ENCODE measurements at regions not wholly inside any gene's neighbourhood (a gene's known extent, or its start where the extent isn't known, plus 50 kb on each side); places are given as distances from the start of the nearest gene placed in this dataset.

DNA sequence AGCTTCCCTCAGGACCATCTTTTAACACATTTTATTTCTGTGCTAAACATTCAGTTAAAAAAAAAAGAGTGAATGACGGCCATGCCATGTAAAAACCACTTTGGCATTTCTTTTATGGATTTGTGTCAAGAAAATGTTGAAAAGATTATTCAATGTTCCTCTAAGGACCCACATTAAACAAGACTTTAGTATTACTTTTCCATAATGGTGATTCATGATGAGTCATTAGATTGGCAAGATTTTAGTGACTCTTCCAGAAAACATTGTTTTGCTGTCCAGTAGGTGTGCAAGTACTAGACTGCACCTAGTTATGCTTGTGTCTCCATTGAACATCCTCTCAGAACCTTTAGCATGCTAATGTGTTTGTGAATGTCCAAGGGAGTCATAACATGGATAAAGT lies 748.6 kb downstream of the STPG2 start:
- TF ChIP-seq, protein P1, sequence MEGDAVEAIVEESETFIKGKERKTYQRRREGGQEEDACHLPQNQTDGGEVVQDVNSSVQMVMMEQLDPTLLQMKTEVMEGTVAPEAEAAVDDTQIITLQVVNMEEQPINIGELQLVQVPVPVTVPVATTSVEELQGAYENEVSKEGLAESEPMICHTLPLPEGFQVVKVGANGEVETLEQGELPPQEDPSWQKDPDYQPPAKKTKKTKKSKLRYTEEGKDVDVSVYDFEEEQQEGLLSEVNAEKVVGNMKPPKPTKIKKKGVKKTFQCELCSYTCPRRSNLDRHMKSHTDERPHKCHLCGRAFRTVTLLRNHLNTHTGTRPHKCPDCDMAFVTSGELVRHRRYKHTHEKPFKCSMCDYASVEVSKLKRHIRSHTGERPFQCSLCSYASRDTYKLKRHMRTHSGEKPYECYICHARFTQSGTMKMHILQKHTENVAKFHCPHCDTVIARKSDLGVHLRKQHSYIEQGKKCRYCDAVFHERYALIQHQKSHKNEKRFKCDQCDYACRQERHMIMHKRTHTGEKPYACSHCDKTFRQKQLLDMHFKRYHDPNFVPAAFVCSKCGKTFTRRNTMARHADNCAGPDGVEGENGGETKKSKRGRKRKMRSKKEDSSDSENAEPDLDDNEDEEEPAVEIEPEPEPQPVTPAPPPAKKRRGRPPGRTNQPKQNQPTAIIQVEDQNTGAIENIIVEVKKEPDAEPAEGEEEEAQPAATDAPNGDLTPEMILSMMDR (conservative IDR thresholded peaks at IDR 0.05; ENCODE audit: low read depth, low read length), result no peak
- TF ChIP-seq EZH2 (IDR thresholded peaks at IDR 0.05; ENCODE audit: borderline replicate concordance, low read depth, low read length, poor library complexity, severe bottlenecking), result no peak

Data from A673 (cell line).